ENCODE measurements at regions not wholly inside any gene's neighbourhood (a gene's known extent, or its start where the extent isn't known, plus 50 kb on each side); places are given as distances from the start of the nearest gene placed in this dataset.

DNA sequence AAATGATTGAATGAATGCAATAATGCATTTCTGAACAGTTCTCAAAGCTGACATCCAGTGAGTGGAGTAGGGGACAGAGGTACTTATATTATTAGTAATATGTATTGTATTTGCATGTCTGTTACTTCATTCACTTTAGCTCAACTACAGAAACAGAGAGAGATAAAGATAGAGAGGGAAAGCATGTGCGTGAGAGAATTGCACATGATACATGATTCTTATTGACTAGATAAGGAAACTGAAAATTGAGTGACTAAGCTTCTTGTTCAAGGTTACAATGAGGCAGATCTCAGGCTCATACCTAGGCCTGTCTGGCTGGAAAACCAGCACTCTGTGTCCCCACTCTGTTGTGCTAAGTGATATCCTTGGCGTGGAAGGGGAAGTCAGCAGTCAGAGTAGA, 337.7 kb upstream of the KLF4 start:
- TF ChIP-seq EZH2 (IDR thresholded peaks at IDR 0.05; ENCODE audit: low read depth, unreplicated experiment) (no peak), EZH2phosphoT487 (IDR thresholded peaks at IDR 0.05; ENCODE audit: unreplicated experiment) (no peak), POLR2AphosphoS5 (IDR thresholded peaks at IDR 0.05; ENCODE audit: low read depth) (no peak), CREB1 (CRISPR knock-in tag; IDR thresholded peaks at IDR 0.05; ENCODE audit: low read depth) (no peak)
- TF ChIP-seq, protein P1, sequence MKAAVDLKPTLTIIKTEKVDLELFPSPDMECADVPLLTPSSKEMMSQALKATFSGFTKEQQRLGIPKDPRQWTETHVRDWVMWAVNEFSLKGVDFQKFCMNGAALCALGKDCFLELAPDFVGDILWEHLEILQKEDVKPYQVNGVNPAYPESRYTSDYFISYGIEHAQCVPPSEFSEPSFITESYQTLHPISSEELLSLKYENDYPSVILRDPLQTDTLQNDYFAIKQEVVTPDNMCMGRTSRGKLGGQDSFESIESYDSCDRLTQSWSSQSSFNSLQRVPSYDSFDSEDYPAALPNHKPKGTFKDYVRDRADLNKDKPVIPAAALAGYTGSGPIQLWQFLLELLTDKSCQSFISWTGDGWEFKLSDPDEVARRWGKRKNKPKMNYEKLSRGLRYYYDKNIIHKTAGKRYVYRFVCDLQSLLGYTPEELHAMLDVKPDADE (IDR thresholded peaks at IDR 0.05), result no peak
- TF ChIP-seq, protein P2, sequence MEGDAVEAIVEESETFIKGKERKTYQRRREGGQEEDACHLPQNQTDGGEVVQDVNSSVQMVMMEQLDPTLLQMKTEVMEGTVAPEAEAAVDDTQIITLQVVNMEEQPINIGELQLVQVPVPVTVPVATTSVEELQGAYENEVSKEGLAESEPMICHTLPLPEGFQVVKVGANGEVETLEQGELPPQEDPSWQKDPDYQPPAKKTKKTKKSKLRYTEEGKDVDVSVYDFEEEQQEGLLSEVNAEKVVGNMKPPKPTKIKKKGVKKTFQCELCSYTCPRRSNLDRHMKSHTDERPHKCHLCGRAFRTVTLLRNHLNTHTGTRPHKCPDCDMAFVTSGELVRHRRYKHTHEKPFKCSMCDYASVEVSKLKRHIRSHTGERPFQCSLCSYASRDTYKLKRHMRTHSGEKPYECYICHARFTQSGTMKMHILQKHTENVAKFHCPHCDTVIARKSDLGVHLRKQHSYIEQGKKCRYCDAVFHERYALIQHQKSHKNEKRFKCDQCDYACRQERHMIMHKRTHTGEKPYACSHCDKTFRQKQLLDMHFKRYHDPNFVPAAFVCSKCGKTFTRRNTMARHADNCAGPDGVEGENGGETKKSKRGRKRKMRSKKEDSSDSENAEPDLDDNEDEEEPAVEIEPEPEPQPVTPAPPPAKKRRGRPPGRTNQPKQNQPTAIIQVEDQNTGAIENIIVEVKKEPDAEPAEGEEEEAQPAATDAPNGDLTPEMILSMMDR (conservative IDR thresholded peaks at IDR 0.05; ENCODE audit: low read depth in 2 of 2), result no peak
- TF ChIP-seq, protein P3, sequence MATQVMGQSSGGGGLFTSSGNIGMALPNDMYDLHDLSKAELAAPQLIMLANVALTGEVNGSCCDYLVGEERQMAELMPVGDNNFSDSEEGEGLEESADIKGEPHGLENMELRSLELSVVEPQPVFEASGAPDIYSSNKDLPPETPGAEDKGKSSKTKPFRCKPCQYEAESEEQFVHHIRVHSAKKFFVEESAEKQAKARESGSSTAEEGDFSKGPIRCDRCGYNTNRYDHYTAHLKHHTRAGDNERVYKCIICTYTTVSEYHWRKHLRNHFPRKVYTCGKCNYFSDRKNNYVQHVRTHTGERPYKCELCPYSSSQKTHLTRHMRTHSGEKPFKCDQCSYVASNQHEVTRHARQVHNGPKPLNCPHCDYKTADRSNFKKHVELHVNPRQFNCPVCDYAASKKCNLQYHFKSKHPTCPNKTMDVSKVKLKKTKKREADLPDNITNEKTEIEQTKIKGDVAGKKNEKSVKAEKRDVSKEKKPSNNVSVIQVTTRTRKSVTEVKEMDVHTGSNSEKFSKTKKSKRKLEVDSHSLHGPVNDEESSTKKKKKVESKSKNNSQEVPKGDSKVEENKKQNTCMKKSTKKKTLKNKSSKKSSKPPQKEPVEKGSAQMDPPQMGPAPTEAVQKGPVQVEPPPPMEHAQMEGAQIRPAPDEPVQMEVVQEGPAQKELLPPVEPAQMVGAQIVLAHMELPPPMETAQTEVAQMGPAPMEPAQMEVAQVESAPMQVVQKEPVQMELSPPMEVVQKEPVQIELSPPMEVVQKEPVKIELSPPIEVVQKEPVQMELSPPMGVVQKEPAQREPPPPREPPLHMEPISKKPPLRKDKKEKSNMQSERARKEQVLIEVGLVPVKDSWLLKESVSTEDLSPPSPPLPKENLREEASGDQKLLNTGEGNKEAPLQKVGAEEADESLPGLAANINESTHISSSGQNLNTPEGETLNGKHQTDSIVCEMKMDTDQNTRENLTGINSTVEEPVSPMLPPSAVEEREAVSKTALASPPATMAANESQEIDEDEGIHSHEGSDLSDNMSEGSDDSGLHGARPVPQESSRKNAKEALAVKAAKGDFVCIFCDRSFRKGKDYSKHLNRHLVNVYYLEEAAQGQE (IDR thresholded peaks at IDR 0.05; ENCODE audit: unreplicated experiment), result no peak

All from GM23338 (cell line).